Stimulated activated naive CD8-positive, alpha-beta T cell treated with anti-CD3 and anti-CD28 coated beads, Interleukin-15, amount 100 ng/mL, for 72 hours (primary cell): ENCODE measurements at regions not wholly inside any gene's neighbourhood (a gene's known extent, or its start where the extent isn't known, plus 50 kb on each side); places are given as distances from the start of the nearest gene placed in this dataset.

ENCODE experiments used
- ATAC-seq: fragments of 150-1000 bp; cut with Tn5 transposase; 2 replicates; pipeline ENCODE4 v1.10.0; 2021; ENCODE audit warnings: mild to moderate bottlenecking, moderate library complexity
- DNase-seq, 2 donors: peaks; one replicate each; pipeline ENCODE4 v3.0.0; 2021 to 2022
- H3K27ac Mint-ChIP-seq, 2 donors: one replicate each; pipeline ENCODE4 v1.8.0; 2022; ENCODE audit warnings: mild to moderate bottlenecking in 2 of 2, mixed read lengths in 2 of 2, moderate library complexity in 2 of 2
- H3K27me3 Mint-ChIP-seq: one replicate; pipeline ENCODE4 v1.8.0; 2022; ENCODE audit warnings: mixed read lengths
- H3K4me1 Mint-ChIP-seq: one replicate; pipeline ENCODE4 v1.8.0; 2022; ENCODE audit warnings: mild to moderate bottlenecking, mixed read lengths
- H3K4me3 Mint-ChIP-seq, 2 donors: one replicate each; pipeline ENCODE4 v1.8.0; 2022; ENCODE audit warnings: mild to moderate bottlenecking in 2 of 2, mixed read lengths in 2 of 2, moderate library complexity in 1 of 2
- H3K9me3 Mint-ChIP-seq, 2 donors: one replicate each; pipeline ENCODE4 v1.8.0; 2022; ENCODE audit warnings: mixed read lengths in 2 of 2

GRCh38 chr1:98049370-98050135, 128.7 kb upstream of the DPYD start:
- peak in 1 of 2 donors; percentile 3 for DNase-seq
- Mint-ChIP-seq H3K9me3 (no peaks in the 10 kb centered on the region), H3K4me1 (peaks cover 52% of the 10 kb centered on the region), H3K27me3 (peaks cover 89% of the 10 kb centered on the region), H3K27ac (no peak overlapping the region), H3K4me3 (peak overlapping the region; percentile 66 to 75)
- no peak for ATAC-seq

GRCh38 chr1:98048751-98049325, 128.0 kb upstream of the DPYD start:
- H3K27ac Mint-ChIP-seq: no peak overlapping the region
- peak overlapping the region; percentile 66 to 75 for H3K4me3 Mint-ChIP-seq
- DNase-seq (no peak), ATAC-seq (no peak)
- no peaks in the 10 kb centered on the region for H3K9me3 Mint-ChIP-seq
- peaks cover 54% of the 10 kb centered on the region for H3K4me1 Mint-ChIP-seq
- peaks cover 89% of the 10 kb centered on the region for H3K27me3 Mint-ChIP-seq

- H3K4me1 Mint-ChIP-seq: peaks cover 48% of the 10 kb centered on the region
- H3K4me3 Mint-ChIP-seq: peak overlapping the region; percentile 11 to 66
- H3K27me3 Mint-ChIP-seq: peaks cover 89% of the 10 kb centered on the region
- H3K27ac Mint-ChIP-seq: no peak overlapping the region
- ATAC-seq (peak; percentile 78), DNase-seq (peak; percentile 60 to 74)
- no peaks in the 10 kb centered on the region for H3K9me3 Mint-ChIP-seq
These were observed 127.4 kb upstream of the DPYD start for GRCh38 chr1:98048244-98048643.

GRCh38 chr1:98047171-98047570, 126.3 kb upstream of the DPYD start:
- Mint-ChIP-seq H3K9me3 (no peaks in the 10 kb centered on the region), H3K27me3 (peaks cover 89% of the 10 kb centered on the region), H3K27ac (no peak overlapping the region), H3K4me3 (no peak overlapping the region), H3K4me1 (peaks cover 42% of the 10 kb centered on the region)
- DNase-seq (no peak), ATAC-seq (no peak)

- Mint-ChIP-seq H3K27me3 (peaks cover 84% of the 10 kb centered on the region), H3K27ac (no peak overlapping the region), H3K4me1 (peaks cover 42% of the 10 kb centered on the region), H3K9me3 (no peaks in the 10 kb centered on the region), H3K4me3 (peak overlapping the region; percentile 76 to 82)
- DNase-seq (peak; percentile 11 to 20), ATAC-seq (peak; percentile 35)
These were observed 125.2 kb upstream of the DPYD start for GRCh38 chr1:98045767-98046641.

- peak in 1 of 2 donors; percentile 1 for DNase-seq
- H3K4me1 Mint-ChIP-seq: peaks cover 42% of the 10 kb centered on the region
- peak overlapping the region; percentile 76 to 82 for H3K4me3 Mint-ChIP-seq
- peaks cover 76% of the 10 kb centered on the region for H3K27me3 Mint-ChIP-seq
- H3K27ac Mint-ChIP-seq: no peak overlapping the region
- peak; percentile 45 for ATAC-seq
- no peaks in the 10 kb centered on the region for H3K9me3 Mint-ChIP-seq
These were observed 124.5 kb upstream of the DPYD start for GRCh38 chr1:98045211-98045766.

GRCh38 chr1:98044766-98045165, 123.9 kb upstream of the DPYD start:
- H3K9me3 Mint-ChIP-seq: no peaks in the 10 kb centered on the region
- no peak for ATAC-seq
- peak in 1 of 2 donors; percentile 3 for DNase-seq
- peak overlapping the region; percentile 66 to 71 for H3K4me3 Mint-ChIP-seq
- H3K27me3 Mint-ChIP-seq: peaks cover 71% of the 10 kb centered on the region
- H3K4me1 Mint-ChIP-seq: peaks cover 42% of the 10 kb centered on the region
- H3K27ac Mint-ChIP-seq: no peak overlapping the region

- peak overlapping the region; percentile 61 to 71 for H3K4me3 Mint-ChIP-seq
- H3K27me3 Mint-ChIP-seq: peaks cover 65% of the 10 kb centered on the region
- H3K9me3 Mint-ChIP-seq: no peaks in the 10 kb centered on the region
- peaks cover 36% of the 10 kb centered on the region for H3K4me1 Mint-ChIP-seq
- no peak for DNase-seq
- H3K27ac Mint-ChIP-seq: no peak overlapping the region
- peak; percentile 54 for ATAC-seq
These were observed 123.3 kb upstream of the DPYD start for GRCh38 chr1:98044071-98044697.

GRCh38 chr1:98035602-98036002, 114.8 kb upstream of the DPYD start:
- no peaks in the 10 kb centered on the region for H3K9me3 Mint-ChIP-seq
- H3K4me1 Mint-ChIP-seq: peaks cover 1% of the 10 kb centered on the region
- H3K4me3 Mint-ChIP-seq: no peak overlapping the region
- no peaks in the 10 kb centered on the region for H3K27me3 Mint-ChIP-seq
- DNase-seq (no peak), ATAC-seq (no peak)
- no peak overlapping the region for H3K27ac Mint-ChIP-seq

- peaks cover 5% of the 10 kb centered on the region for H3K4me1 Mint-ChIP-seq
- no peak for ATAC-seq
- no peaks in the 10 kb centered on the region for H3K27me3 Mint-ChIP-seq
- H3K4me3 Mint-ChIP-seq: no peak overlapping the region
- no peak overlapping the region for H3K27ac Mint-ChIP-seq
- DNase-seq: no peak
- no peaks in the 10 kb centered on the region for H3K9me3 Mint-ChIP-seq
These were observed 113.7 kb upstream of the DPYD start for GRCh38 chr1:98034505-98034904.

- no peaks in the 10 kb centered on the region for H3K9me3 Mint-ChIP-seq
- no peaks in the 10 kb centered on the region for H3K27me3 Mint-ChIP-seq
- DNase-seq: no peak
- no peak for ATAC-seq
- H3K27ac Mint-ChIP-seq: no peak overlapping the region
- no peak overlapping the region for H3K4me3 Mint-ChIP-seq
- H3K4me1 Mint-ChIP-seq: peaks cover 5% of the 10 kb centered on the region
These were observed 112.1 kb upstream of the DPYD start for GRCh38 chr1:98032958-98033357.

GRCh38 chr1:98030976-98031375, 110.1 kb upstream of the DPYD start:
- Mint-ChIP-seq H3K4me1 (peaks cover 5% of the 10 kb centered on the region), H3K27ac (no peak overlapping the region), H3K27me3 (no peaks in the 10 kb centered on the region), H3K4me3 (no peak overlapping the region), H3K9me3 (no peaks in the 10 kb centered on the region)
- no peak for ATAC-seq
- DNase-seq: no peak

- DNase-seq (no peak), ATAC-seq (peak; percentile 57)
- Mint-ChIP-seq H3K9me3 (no peaks in the 10 kb centered on the region), H3K4me3 (no peak overlapping the region), H3K27ac (no peak overlapping the region), H3K27me3 (no peaks in the 10 kb centered on the region), H3K4me1 (peaks cover 5% of the 10 kb centered on the region)
These were observed 109.6 kb upstream of the DPYD start for GRCh38 chr1:98030483-98030882.

- no peaks in the 10 kb centered on the region for H3K9me3 Mint-ChIP-seq
- peaks cover 5% of the 10 kb centered on the region for H3K4me1 Mint-ChIP-seq
- H3K4me3 Mint-ChIP-seq: no peak overlapping the region
- DNase-seq (no peak), ATAC-seq (no peak)
- H3K27me3 Mint-ChIP-seq: no peaks in the 10 kb centered on the region
- no peak overlapping the region for H3K27ac Mint-ChIP-seq
These were observed 108.0 kb upstream of the DPYD start for GRCh38 chr1:98028800-98029199.

- H3K9me3 Mint-ChIP-seq: no peaks in the 10 kb centered on the region
- H3K27ac Mint-ChIP-seq: no peak overlapping the region
- H3K27me3 Mint-ChIP-seq: no peaks in the 10 kb centered on the region
- DNase-seq (no peak), ATAC-seq (no peak)
- H3K4me1 Mint-ChIP-seq: peaks cover 5% of the 10 kb centered on the region
- no peak overlapping the region for H3K4me3 Mint-ChIP-seq
These were observed 106.4 kb upstream of the DPYD start for GRCh38 chr1:98027103-98027705.
